DND-41 (cell line): ENCODE measurements at regions not wholly inside any gene's neighbourhood (a gene's known extent, or its start where the extent isn't known, plus 50 kb on each side); places are given as distances from the start of the nearest gene placed in this dataset.

ENCODE experiments used
- EZH2 ChIP-seq: IDR thresholded peaks from 3 replicates; pipeline ENCODE4 v1.6.1; 2012; ENCODE audit warnings: borderline replicate concordance, low read depth, mild to moderate bottlenecking, moderate library complexity, low read length, inconsistent platforms; ENCODE audit not compliant: severe bottlenecking
- TF ChIP-seq, protein P1 (sequence below): IDR thresholded peaks from 2 replicates; pipeline ENCODE4 v1.5.1; 2012; ENCODE audit warnings: borderline replicate concordance, low read length, moderate library complexity, mild to moderate bottlenecking; ENCODE audit not compliant: poor library complexity, severe bottlenecking; ENCODE audit errors: extremely low read depth

DNA sequence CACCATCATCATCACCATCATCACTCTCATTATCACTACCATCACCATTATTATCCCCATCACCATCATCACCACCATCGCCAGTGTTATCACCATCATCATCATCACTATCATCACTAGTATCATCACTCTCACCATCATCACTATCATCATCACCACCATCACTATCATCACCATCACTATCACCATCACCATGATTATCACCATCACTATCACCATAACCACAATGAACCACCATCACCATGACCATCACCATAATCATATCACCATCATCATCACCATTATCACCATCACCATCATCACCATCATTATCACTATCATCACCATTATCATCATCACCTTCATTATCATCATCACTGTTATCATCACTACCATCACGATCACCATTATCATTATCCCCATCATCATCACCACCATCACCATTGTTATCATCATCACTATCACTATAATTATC is 326.7 kb downstream of the BRD1 start:
- TF ChIP-seq, protein P1, sequence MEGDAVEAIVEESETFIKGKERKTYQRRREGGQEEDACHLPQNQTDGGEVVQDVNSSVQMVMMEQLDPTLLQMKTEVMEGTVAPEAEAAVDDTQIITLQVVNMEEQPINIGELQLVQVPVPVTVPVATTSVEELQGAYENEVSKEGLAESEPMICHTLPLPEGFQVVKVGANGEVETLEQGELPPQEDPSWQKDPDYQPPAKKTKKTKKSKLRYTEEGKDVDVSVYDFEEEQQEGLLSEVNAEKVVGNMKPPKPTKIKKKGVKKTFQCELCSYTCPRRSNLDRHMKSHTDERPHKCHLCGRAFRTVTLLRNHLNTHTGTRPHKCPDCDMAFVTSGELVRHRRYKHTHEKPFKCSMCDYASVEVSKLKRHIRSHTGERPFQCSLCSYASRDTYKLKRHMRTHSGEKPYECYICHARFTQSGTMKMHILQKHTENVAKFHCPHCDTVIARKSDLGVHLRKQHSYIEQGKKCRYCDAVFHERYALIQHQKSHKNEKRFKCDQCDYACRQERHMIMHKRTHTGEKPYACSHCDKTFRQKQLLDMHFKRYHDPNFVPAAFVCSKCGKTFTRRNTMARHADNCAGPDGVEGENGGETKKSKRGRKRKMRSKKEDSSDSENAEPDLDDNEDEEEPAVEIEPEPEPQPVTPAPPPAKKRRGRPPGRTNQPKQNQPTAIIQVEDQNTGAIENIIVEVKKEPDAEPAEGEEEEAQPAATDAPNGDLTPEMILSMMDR = no peak
- no peak for TF ChIP-seq EZH2
